ENCODE measurements at regions not wholly inside any gene's neighbourhood (a gene's known extent, or its start where the extent isn't known, plus 50 kb on each side); places are given as distances from the start of the nearest gene placed in this dataset.
"Not testable (repeated sequence)": the region's sequence is repeated elsewhere in the genome, so short reads cannot be mapped to it uniquely, and the experiment has no call there.

GRCh38 chr17:54347495-54347894 lies 524.8 kb downstream of the KIF2B start:
- Histone ChIP-seq H3K27ac (no peak overlapping the region), H3K9me3 (no peaks in the 10 kb centered on the region), H3K4me1 (no peaks in the 10 kb centered on the region), H3K36me3 (ENCODE audit: insufficient read depth in 1 of 2, low read depth in 1 of 2) (no peaks in the 10 kb centered on the region), H3K27me3 (ENCODE audit: insufficient read depth in 3 of 3, low read length in 2 of 3) (no peaks in the 10 kb centered on the region), H3K4me3 (no peak overlapping the region)
- intact Hi-C loops (cut with DNase I): no loop called here
- no peak for ATAC-seq
- TF ChIP-seq CTCF (IDR thresholded peaks at IDR 0.05): no peak
- DNase-seq: no peak
- 89 to 94% (median 91%) methylated on average over 1 of the region's 1 CpG for WGBS, 3 donors

GRCh38 chr17:54348234-54348633 lies 525.5 kb downstream of the KIF2B start:
- Histone ChIP-seq H3K4me3 (no peak overlapping the region), H3K27me3 (ENCODE audit: insufficient read depth in 3 of 3, low read length in 2 of 3) (no peaks in the 10 kb centered on the region), H3K9me3 (no peaks in the 10 kb centered on the region), H3K27ac (no peak overlapping the region), H3K4me1 (no peaks in the 10 kb centered on the region), H3K36me3 (ENCODE audit: insufficient read depth in 1 of 2, low read depth in 1 of 2) (no peaks in the 10 kb centered on the region)
- no peak for TF ChIP-seq CTCF (IDR thresholded peaks at IDR 0.05)
- intact Hi-C loops (cut with DNase I): no loop called here
- DNase-seq: no peak
- no peak for ATAC-seq

- Histone ChIP-seq H3K27ac (no peak overlapping the region), H3K36me3 (ENCODE audit: insufficient read depth in 1 of 2, low read depth in 1 of 2) (no peaks in the 10 kb centered on the region), H3K27me3 (ENCODE audit: insufficient read depth in 3 of 3, low read length in 2 of 3) (no peaks in the 10 kb centered on the region), H3K9me3 (no peaks in the 10 kb centered on the region), H3K4me1 (no peaks in the 10 kb centered on the region), H3K4me3 (no peak overlapping the region)
- DNase-seq (no peak), ATAC-seq (no peak)
- 25 to 40% (median 34%) methylated on average over 11 of the region's 11 CpGs for WGBS, 3 donors
- TF ChIP-seq CTCF (IDR thresholded peaks at IDR 0.05): no peak
- intact Hi-C loops (cut with DNase I): no loop called here
Measured at GRCh38 chr17:54353789-54354525, 531.2 kb downstream of the KIF2B start.

GRCh38 chr17:54361073-54361472 lies 538.3 kb downstream of the KIF2B start:
- H3K4me3 ChIP-seq; H3K27me3 ChIP-seq (ENCODE audit: insufficient read depth in 3 of 3, low read length in 2 of 3); H3K27ac ChIP-seq; DNase-seq; H3K4me1 ChIP-seq; intact Hi-C loops (cut with DNase I); H3K9me3 ChIP-seq; ATAC-seq; H3K36me3 ChIP-seq (ENCODE audit: insufficient read depth in 1 of 2, low read depth in 1 of 2): not testable (repeated sequence)
- 58 to 70% (median 59%) methylated on average over 4 of the region's 4 CpGs for WGBS, 3 donors

- Histone ChIP-seq H3K27ac (no peak overlapping the region), H3K9me3 (no peaks in the 10 kb centered on the region), H3K4me3 (no peak overlapping the region), H3K36me3 (ENCODE audit: insufficient read depth in 1 of 2, low read depth in 1 of 2) (no peaks in the 10 kb centered on the region), H3K27me3 (ENCODE audit: insufficient read depth in 3 of 3, low read length in 2 of 3) (no peaks in the 10 kb centered on the region), H3K4me1 (no peaks in the 10 kb centered on the region)
- TF ChIP-seq CTCF (IDR thresholded peaks at IDR 0.05): no peak
- ATAC-seq (no peak), DNase-seq (no peak)
- intact Hi-C loops (cut with DNase I): no loop called here
Measured at GRCh38 chr17:54368906-54369305, 531.7 kb upstream of the TOM1L1 start.

Measured in psoas muscle (tissue), 7 donors.